Activated CD4-positive, alpha-beta T cell treated with anti-CD3 and anti-CD28 coated beads, Interleukin-2, amount 10 ng/mL, durations not matched to agents 7 days and 5 days (primary cell): ENCODE measurements at regions not wholly inside any gene's neighbourhood (a gene's known extent, or its start where the extent isn't known, plus 50 kb on each side); places are given as distances from the start of the nearest gene placed in this dataset.
"Not testable (repeated sequence)": the region's sequence is repeated elsewhere in the genome, so short reads cannot be mapped to it uniquely, and the experiment has no call there.

Source experiments
- CTCF ChIA-PET: fragments of 350-600 bp; sonication (Branson Sonifier 250); formaldehyde crosslinking; loops from one replicate; lab custom pipeline; 2021; ENCODE audit warnings: antibody characterized with exemption; lab: Charles Lee
- POLR2A ChIA-PET: fragments of 350-600 bp; sonication (Branson Sonifier 250); formaldehyde crosslinking; loops from one replicate; lab custom pipeline; 2021; ENCODE audit warnings: antibody characterized with exemption; lab: Charles Lee
- DNase-seq: peaks from one replicate; pipeline ENCODE4 v3.0.0-alpha.2; 2020
- H3K27ac Mint-ChIP-seq: one replicate; pipeline ENCODE4 v1.8.0; 2021; ENCODE audit warnings: mild to moderate bottlenecking, moderate library complexity, mixed read lengths
- H3K27me3 Mint-ChIP-seq: one replicate; pipeline ENCODE4 v1.8.0; 2021; ENCODE audit warnings: mixed read lengths
- H3K36me3 Mint-ChIP-seq: one replicate; pipeline ENCODE4 v1.8.0; 2021; ENCODE audit warnings: low read depth, mixed read lengths
- H3K4me1 Mint-ChIP-seq: one replicate; pipeline ENCODE4 v1.8.0; 2021; ENCODE audit warnings: mixed read lengths
- H3K4me3 Mint-ChIP-seq: one replicate; pipeline ENCODE4 v1.8.0; 2021; ENCODE audit warnings: mild to moderate bottlenecking, moderate library complexity, mixed read lengths
- H3K9me3 Mint-ChIP-seq: one replicate; pipeline ENCODE4 v1.8.0; 2021; ENCODE audit warnings: mixed read lengths

DNA sequence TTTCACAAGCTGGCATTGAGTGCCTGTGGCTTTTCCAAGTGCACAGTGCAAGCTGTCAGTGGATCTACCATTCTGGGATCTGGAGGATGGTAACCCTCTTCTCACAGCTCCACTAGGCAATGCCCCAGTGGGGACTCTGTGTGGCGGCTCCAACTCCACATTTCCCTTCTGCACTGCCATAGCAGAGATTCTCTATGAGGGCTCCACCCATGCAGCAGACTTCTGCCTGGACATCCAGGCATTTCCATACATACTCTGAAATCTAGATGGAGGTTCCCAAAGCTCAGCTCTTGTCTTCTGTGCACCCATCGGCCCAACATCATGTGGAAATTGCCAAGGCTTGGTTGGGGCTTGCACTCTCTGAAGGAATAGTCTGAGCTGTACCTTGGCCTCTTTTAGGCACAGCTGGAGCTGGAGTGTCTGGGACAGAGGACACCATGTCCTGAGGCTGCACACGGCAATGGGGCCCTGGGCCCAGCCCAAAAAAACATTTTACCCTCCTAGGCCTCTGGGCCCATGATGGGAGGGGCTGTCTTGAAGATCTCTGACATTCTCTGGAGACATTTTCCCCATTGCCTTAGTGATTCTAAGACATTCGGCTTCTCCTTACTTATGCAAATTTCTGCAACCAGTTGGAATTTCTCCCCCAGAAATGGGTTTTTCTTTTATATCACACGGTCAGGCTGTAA lies 313.3 kb upstream of the SFSWAP start:
- ChIA-PET CTCF (no interaction called here), POLR2A (no interaction called here)
- Mint-ChIP-seq H3K27me3 (no peaks in the 10 kb centered on the region), H3K4me3 (no peak overlapping the region), H3K36me3 (no peaks in the 10 kb centered on the region), H3K4me1 (no peaks in the 10 kb centered on the region), H3K9me3 (peaks cover 19% of the 10 kb centered on the region), H3K27ac (no peak overlapping the region)
- DNase-seq = no peak

DNA sequence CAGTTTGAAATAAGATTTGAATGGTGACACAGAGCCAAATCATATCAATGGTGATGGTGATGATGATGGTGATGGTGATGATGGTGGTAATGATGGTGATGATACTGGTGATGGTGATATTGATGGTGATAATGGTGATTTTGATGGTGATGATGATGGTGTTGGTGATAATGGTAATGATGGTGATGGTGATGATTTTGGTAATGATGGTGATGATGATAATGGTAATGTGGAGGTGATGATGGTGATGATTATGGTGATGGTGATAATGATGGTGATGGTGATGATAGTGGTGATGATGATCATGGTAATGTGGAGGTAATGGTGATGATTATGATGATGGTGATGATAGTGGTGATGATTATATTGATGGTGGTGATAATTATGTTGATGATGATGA lies 311.9 kb upstream of the SFSWAP start:
- Mint-ChIP-seq H3K27me3 (no peaks in the 10 kb centered on the region), H3K4me3 (no peak overlapping the region), H3K36me3 (no peaks in the 10 kb centered on the region), H3K27ac (no peak overlapping the region), H3K4me1 (no peaks in the 10 kb centered on the region), H3K9me3 (peaks cover 17% of the 10 kb centered on the region)
- ChIA-PET POLR2A (no interaction called here), CTCF (no interaction called here)
- no peak for DNase-seq

DNA sequence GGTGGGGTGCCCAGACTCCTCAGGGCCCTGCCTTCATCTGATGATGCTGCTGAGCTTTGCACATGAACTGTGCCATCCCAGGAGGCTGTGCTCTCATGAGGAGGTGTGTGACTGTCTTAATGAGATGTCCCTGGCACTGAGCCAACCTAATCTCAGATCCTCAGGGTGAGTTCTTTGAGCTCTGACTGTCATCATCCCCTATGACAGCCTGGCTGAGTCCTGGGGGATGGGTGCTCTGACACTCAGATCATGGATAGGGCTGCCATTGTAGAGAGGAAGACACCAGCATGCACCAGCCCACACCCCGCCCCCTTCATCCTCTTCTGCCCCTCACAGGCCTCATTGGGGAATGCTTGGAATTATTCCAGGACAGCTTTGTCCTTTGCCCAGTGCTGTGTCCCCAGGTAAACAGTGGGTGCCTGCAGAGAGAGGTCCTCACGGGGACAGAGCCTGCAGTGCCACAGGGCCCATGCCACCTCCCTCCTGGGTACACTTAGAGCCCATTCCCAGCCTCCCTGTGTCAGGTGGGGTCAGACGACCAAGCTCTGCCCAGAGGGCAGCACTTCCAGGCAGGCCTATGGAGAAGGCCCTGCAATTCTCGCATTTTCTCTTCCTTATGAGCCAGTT lies 310.1 kb upstream of the SFSWAP start:
- H3K36me3 Mint-ChIP-seq, DNase-seq, POLR2A ChIA-PET, H3K27ac Mint-ChIP-seq, CTCF ChIA-PET, H3K4me3 Mint-ChIP-seq, H3K27me3 Mint-ChIP-seq, H3K4me1 Mint-ChIP-seq: not testable (repeated sequence)
- peaks cover 15% of the 10 kb centered on the region for H3K9me3 Mint-ChIP-seq

DNA sequence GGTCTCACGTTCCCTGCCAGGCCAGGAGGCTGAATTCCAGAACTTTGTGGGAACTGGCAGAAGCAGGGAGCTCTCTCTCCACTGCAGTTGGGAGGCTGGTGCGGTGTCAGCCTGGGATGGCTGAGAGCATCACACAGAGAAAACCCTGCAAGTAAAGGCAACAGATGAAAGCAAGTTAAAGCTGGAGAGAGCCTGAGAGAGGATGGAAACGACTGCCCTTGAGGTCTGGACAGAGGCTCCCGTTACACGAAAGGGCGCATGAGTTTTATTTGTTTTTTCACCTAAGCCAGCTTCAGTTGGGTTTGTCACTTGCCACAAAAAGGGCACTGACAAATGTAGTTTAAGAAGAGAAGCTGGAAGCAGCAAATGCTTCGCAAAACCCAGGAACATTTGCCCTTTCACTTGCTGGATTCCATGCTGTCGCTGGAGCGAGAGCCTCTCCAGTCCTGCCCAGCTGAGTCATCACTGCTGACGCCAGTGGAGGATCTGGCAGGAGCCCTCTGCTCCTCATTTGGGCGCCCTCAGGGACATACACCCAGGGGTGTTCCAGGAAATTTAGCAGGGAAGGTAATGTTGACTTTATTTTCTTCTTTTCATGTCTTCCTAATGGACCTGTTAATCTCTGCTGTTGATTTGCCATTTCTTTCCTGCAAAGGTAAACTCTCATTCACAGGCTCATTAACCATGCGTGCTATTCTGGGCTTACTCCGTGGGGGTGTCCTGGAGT lies 308.8 kb upstream of the SFSWAP start:
- H3K27ac Mint-ChIP-seq, H3K4me3 Mint-ChIP-seq, H3K4me1 Mint-ChIP-seq, H3K36me3 Mint-ChIP-seq, CTCF ChIA-PET, POLR2A ChIA-PET, DNase-seq, H3K27me3 Mint-ChIP-seq: not testable (repeated sequence)
- H3K9me3 Mint-ChIP-seq = peaks cover 13% of the 10 kb centered on the region

GRCh38 chr12:131402781-131403396 lies 308.0 kb upstream of the SFSWAP start:
- Mint-ChIP-seq H3K9me3 (peaks cover 11% of the 10 kb centered on the region), H3K27ac (no peak overlapping the region), H3K27me3 (no peaks in the 10 kb centered on the region), H3K36me3 (no peaks in the 10 kb centered on the region), H3K4me1 (no peaks in the 10 kb centered on the region), H3K4me3 (no peak overlapping the region)
- no peak for DNase-seq
- CTCF ChIA-PET = no interaction called here
- POLR2A ChIA-PET = no interaction called here

DNA sequence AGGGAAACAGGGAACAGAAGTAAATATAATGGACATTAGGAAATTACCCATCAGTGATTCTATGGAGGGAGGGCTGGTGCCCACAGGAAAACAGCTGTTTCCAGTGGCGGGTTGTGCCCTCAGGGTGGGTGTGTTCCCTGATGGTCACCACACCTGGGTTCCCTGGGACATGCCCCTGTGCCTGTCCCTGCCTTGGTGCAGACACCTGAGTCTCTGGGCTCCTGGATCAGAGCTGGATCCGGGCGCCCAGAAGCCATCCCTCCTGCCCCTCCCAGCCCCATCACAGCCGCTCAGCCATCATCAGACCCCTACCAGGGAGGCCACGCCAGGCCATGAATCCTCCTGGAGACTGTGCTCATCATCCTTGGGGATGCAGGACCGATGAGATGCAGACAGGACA lies 307.2 kb upstream of the SFSWAP start:
- H3K4me1 Mint-ChIP-seq = no peaks in the 10 kb centered on the region
- no peak overlapping the region for H3K27ac Mint-ChIP-seq
- peaks cover 4% of the 10 kb centered on the region for H3K9me3 Mint-ChIP-seq
- ChIA-PET CTCF (no interaction called here), POLR2A (no interaction called here)
- no peak overlapping the region for H3K4me3 Mint-ChIP-seq
- DNase-seq = no peak
- no peaks in the 10 kb centered on the region for H3K27me3 Mint-ChIP-seq
- no peaks in the 10 kb centered on the region for H3K36me3 Mint-ChIP-seq

DNA sequence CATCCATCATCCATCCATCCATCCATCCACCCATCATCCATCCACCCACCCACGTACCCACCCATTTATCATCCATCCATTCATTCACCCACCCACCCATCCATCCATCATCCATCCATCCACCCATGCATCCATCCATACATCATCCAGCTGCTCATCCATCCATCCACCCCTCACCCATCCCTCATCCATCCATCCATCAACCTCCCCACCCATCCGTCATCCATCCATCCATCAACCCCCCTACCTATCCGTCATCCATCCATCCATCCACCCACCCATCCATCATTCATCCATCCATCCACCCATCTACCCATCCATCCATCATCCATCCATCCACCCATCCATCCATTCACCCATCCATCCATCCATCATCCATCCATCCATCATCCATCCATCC lies 306.2 kb upstream of the SFSWAP start:
- POLR2A ChIA-PET = no interaction called here
- no peak overlapping the region for H3K27ac Mint-ChIP-seq
- CTCF ChIA-PET = no interaction called here

DNA sequence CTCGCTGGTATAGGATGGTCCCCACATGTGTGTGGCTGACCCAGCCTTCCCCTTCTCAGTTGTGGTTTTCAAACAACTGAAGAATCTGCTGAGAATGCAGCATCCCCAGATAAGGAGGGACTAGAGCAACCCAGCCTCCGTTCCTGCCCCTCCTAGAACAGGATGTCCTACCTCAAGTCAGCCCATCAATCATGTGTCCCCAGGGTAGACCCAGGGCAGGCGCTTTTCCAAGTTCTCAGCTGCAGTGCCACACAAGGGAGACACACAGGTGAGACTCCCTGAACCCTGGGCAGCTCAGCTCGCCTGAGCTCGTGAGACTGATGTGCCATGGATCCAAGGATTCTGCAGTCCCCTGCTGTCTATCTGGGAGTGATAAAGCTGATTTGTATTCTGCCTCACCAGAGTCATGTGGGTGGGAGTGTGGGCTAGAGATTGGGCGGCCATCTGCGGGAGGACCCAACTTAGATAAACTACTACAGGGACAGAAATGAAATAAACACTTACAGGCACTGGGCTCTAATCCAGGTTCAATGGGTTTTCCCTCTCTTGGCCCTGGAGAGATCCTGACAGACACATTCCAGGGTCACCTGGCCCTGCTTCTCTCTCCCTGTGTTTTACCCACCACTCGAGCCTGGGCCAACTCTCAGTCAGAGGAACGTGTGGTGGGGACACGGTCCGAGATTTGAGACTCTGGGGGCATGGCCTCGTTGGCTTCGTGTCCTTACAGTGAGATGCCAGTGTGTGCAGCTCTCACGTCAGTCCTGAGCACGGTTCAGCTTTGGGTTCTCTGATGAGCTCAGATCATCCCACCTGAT lies 303.5 kb upstream of the SFSWAP start:
- no peak for DNase-seq
- ChIA-PET CTCF (no interaction called here), POLR2A (no interaction called here)
- no peak overlapping the region for H3K4me3 Mint-ChIP-seq
- H3K4me1 Mint-ChIP-seq = no peaks in the 10 kb centered on the region
- H3K27ac Mint-ChIP-seq = no peak overlapping the region
- H3K9me3 Mint-ChIP-seq = no peaks in the 10 kb centered on the region
- no peaks in the 10 kb centered on the region for H3K36me3 Mint-ChIP-seq
- H3K27me3 Mint-ChIP-seq = no peaks in the 10 kb centered on the region

More for the DNA sequence above, 306.2 kb upstream of the SFSWAP start:
- H3K4me1 Mint-ChIP-seq = no peaks in the 10 kb centered on the region
- no peaks in the 10 kb centered on the region for H3K36me3 Mint-ChIP-seq
- no peaks in the 10 kb centered on the region for H3K9me3 Mint-ChIP-seq
- no peaks in the 10 kb centered on the region for H3K27me3 Mint-ChIP-seq
- no peak overlapping the region for H3K4me3 Mint-ChIP-seq
- no peak for DNase-seq

DNA sequence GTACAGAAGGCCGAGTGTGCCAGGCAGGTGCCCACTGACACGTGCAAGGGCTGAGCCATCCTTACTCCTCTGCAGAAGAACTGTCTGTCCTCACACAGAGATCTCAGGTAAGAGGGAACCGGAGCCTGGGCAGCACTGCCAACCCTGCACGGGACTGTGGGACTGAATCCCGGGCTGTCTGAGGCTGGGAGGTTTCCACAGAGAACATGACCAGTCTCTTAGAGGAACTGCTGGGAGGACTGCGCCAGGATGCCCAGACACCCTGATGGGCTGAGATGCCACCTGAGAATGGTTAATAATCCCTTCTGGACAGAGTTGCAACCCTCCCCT lies 302.9 kb upstream of the SFSWAP start:
- H3K36me3 Mint-ChIP-seq = no peaks in the 10 kb centered on the region
- H3K9me3 Mint-ChIP-seq = no peaks in the 10 kb centered on the region
- ChIA-PET POLR2A (no interaction called here), CTCF (no interaction called here)
- H3K4me1 Mint-ChIP-seq = no peaks in the 10 kb centered on the region
- no peak overlapping the region for H3K4me3 Mint-ChIP-seq
- H3K27me3 Mint-ChIP-seq = no peaks in the 10 kb centered on the region
- no peak overlapping the region for H3K27ac Mint-ChIP-seq
- no peak for DNase-seq

DNA sequence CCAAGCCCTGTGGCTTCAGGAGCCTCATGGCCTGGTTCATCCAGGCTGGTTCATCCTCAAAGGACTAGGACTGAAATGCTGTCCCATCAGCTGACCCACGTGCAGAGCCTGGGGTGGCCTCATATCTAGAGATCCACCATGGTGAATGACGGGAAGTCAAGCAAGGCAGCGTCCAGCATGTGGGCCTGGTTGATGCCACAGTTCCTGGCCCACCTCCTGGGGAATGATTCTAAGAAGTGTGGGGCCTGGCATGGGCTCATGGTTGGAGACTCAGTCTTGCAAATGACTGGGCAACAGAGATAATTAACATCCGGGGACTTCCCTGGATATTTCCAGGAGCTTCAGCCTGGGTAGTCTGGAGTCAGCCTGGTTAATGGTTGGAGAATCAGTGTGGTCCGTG lies 302.4 kb upstream of the SFSWAP start:
- ChIA-PET POLR2A (no interaction called here), CTCF (no interaction called here)
- Mint-ChIP-seq H3K36me3 (no peaks in the 10 kb centered on the region), H3K9me3 (no peaks in the 10 kb centered on the region), H3K27ac (no peak overlapping the region), H3K4me3 (no peak overlapping the region), H3K27me3 (no peaks in the 10 kb centered on the region), H3K4me1 (no peaks in the 10 kb centered on the region)
- DNase-seq = no peak

DNA sequence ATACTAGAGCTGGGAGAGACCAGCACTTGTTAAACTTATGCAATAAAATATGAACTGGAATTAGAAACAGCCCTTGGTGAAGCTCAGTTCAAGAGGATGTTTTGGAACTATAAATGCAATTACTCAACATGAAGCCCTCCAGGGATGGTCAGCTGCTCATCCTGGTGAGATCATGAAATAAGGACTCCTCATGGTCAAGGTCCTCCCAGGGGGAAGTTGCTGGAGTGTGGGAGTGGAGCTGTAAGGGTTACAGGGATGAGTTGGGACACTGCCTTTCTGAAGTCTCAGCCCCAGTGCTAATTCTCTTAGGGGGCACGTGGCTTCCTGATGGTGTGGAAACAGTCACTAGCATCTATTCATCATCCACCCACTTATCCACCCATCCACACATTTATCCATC lies 301.7 kb upstream of the SFSWAP start:
- CTCF ChIA-PET = no interaction called here
- Mint-ChIP-seq H3K4me1 (no peaks in the 10 kb centered on the region), H3K9me3 (no peaks in the 10 kb centered on the region), H3K27me3 (no peaks in the 10 kb centered on the region), H3K36me3 (no peaks in the 10 kb centered on the region), H3K4me3 (no peak overlapping the region), H3K27ac (no peak overlapping the region)
- DNase-seq = no peak
- POLR2A ChIA-PET = no interaction called here

DNA sequence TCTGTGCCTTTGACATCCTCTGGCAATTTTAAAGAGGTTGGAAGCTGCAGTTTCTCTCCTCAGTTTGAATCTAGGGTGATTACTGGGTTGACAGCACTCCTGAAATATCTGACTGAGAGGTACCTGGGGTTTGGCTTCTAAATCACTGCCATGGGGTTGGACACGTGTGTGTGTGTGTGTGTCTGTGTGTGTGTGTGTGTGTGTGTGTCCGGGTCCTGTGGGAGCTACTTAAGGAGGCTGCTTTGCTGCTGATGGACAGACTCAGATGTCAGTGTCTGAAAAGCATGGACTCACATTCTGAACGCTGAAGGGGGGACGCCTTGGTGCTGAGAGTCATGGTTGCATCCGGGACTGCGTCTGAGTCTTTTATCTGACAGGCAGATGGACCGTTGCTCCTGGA lies 299.1 kb upstream of the SFSWAP start:
- H3K9me3 Mint-ChIP-seq, H3K36me3 Mint-ChIP-seq, CTCF ChIA-PET: not testable (repeated sequence)

GRCh38 chr12:131413006-131413405 lies 297.9 kb upstream of the SFSWAP start:
- no peaks in the 10 kb centered on the region for H3K9me3 Mint-ChIP-seq
- CTCF ChIA-PET = no interaction called here
- no peak overlapping the region for H3K27ac Mint-ChIP-seq

More for the DNA sequence above, 299.1 kb upstream of the SFSWAP start:
- H3K4me3 Mint-ChIP-seq, DNase-seq, H3K4me1 Mint-ChIP-seq, H3K27me3 Mint-ChIP-seq, POLR2A ChIA-PET, H3K27ac Mint-ChIP-seq: not testable (repeated sequence)

More at GRCh38 chr12:131413006-131413405, 297.9 kb upstream of the SFSWAP start:
- no peaks in the 10 kb centered on the region for H3K36me3 Mint-ChIP-seq
- H3K4me1 Mint-ChIP-seq = no peaks in the 10 kb centered on the region
- no peak overlapping the region for H3K4me3 Mint-ChIP-seq
- POLR2A ChIA-PET = no interaction called here
- no peaks in the 10 kb centered on the region for H3K27me3 Mint-ChIP-seq
- DNase-seq = no peak
